GM23338 (cell line): ENCODE measurements at regions not wholly inside any gene's neighbourhood (a gene's known extent, or its start where the extent isn't known, plus 50 kb on each side); places are given as distances from the start of the nearest gene placed in this dataset.

Source experiments
- ATAC-seq: fragments of 200-7000 bp; cut with Tn5 transposase; 3 replicates; pipeline ENCODE4 v1.9.1; 2020
- DNase-seq: peaks from one replicate; pipeline ENCODE4 v3.0.0-alpha.2; 2015; ENCODE audit warnings: low spot score
- H2AFZ ChIP-seq: fragments of 200-600 bp; sonication (generic); 2 replicates; pipeline ENCODE4 v1.8.0; 2016; ENCODE audit warnings: antibody characterized with exemption, mild to moderate bottlenecking, moderate library complexity
- H3F3A ChIP-seq: fragments of 200-600 bp; sonication (generic); replicated peaks from 2 replicates; pipeline ENCODE4 v1.8.0; 2017; ENCODE audit warnings: antibody characterized with exemption, mixed run types, low read depth
- H3K27ac ChIP-seq: fragments of 200-600 bp; sonication (generic); 2 replicates; pipeline ENCODE4 v1.6.1; 2016; ENCODE audit warnings: low read depth
- H3K27me3 ChIP-seq: fragments of 200-600 bp; sonication (generic); 2 replicates; pipeline ENCODE4 v1.8.0; 2016; ENCODE audit warnings: mild to moderate bottlenecking, mixed run types, moderate library complexity; ENCODE audit not compliant: insufficient read depth
- H3K36me3 ChIP-seq: fragments of 200-600 bp; sonication (generic); 2 replicates; pipeline ENCODE4 v1.8.0; 2016; ENCODE audit warnings: mild to moderate bottlenecking; ENCODE audit not compliant: insufficient read depth
- H3K4me1 ChIP-seq: fragments of 200-600 bp; sonication (generic); 2 replicates; pipeline ENCODE4 v1.8.0; 2016; ENCODE audit warnings: mild to moderate bottlenecking, moderate library complexity; ENCODE audit not compliant: insufficient read depth
- H3K4me2 ChIP-seq: fragments of 200-600 bp; sonication (generic); 2 replicates; pipeline ENCODE4 v1.7.1; 2017; ENCODE audit warnings: mixed run types
- H3K4me3 ChIP-seq: fragments of 200-600 bp; sonication (generic); 2 replicates; pipeline ENCODE4 v1.6.1; 2016; ENCODE audit warnings: mixed run types
- H3K79me2 ChIP-seq: fragments of 200-600 bp; sonication (generic); replicated peaks from 2 replicates; pipeline ENCODE4 v1.8.0; 2017; ENCODE audit warnings: mild to moderate bottlenecking; ENCODE audit not compliant: insufficient read depth
- H3K9me2 ChIP-seq: fragments of 200-600 bp; sonication (generic); 2 replicates; pipeline ENCODE4 v1.8.0; 2017; ENCODE audit not compliant: insufficient read depth
- H4K20me1 ChIP-seq: fragments of 200-600 bp; sonication (generic); replicated peaks from 2 replicates; pipeline ENCODE4 v1.8.0; 2017; ENCODE audit warnings: mild to moderate bottlenecking; ENCODE audit not compliant: insufficient read depth
- H3K27ac Mint-ChIP-seq: 2 replicates; pipeline ENCODE4 v1.8.0; 2020; ENCODE audit warnings: inconsistent platforms, mild to moderate bottlenecking, moderate library complexity, mixed read lengths
- H3K27me3 Mint-ChIP-seq: 3 replicates; pipeline ENCODE4 v1.8.0; 2022; ENCODE audit warnings: low read depth, mild to moderate bottlenecking, moderate library complexity, mixed read lengths, inconsistent platforms; ENCODE audit not compliant: insufficient read depth, poor library complexity
- H3K36me3 Mint-ChIP-seq: 3 replicates; pipeline ENCODE4 v1.8.0; 2021; ENCODE audit warnings: low read depth, mild to moderate bottlenecking, inconsistent platforms, moderate library complexity, mixed read lengths
- H3K4me1 Mint-ChIP-seq: 3 replicates; pipeline ENCODE4 v1.8.0; 2020; ENCODE audit warnings: mild to moderate bottlenecking, inconsistent platforms, mixed read lengths
- H3K4me3 Mint-ChIP-seq: 3 replicates; pipeline ENCODE4 v1.8.0; 2021; ENCODE audit warnings: moderate library complexity, mild to moderate bottlenecking, inconsistent platforms, mixed read lengths
- H3K9me3 Mint-ChIP-seq: 3 replicates; pipeline ENCODE4 v1.8.0; 2020; ENCODE audit warnings: moderate library complexity, mild to moderate bottlenecking, inconsistent platforms, mixed read lengths
- CREB1 ChIP-seq: fragments of 250-450 bp; sonication (Bioruptor Pico); IDR thresholded peaks from 2 replicates; pipeline ENCODE4 v1.5.0; 2020; ENCODE audit warnings: low read depth, mild to moderate bottlenecking, moderate library complexity
- EZH2 ChIP-seq: fragments of 200-600 bp; sonication (generic); IDR thresholded peaks from one replicate; pipeline ENCODE4 v1.8.0; 2017; ENCODE audit warnings: antibody characterized with exemption, mild to moderate bottlenecking, low read depth; ENCODE audit not compliant: unreplicated experiment
- EZH2phosphoT487 ChIP-seq: fragments of 200-600 bp; sonication (generic); IDR thresholded peaks from one replicate; pipeline ENCODE4 v1.8.1; 2018; ENCODE audit warnings: antibody characterized with exemption; ENCODE audit not compliant: unreplicated experiment
- JUNB ChIP-seq: IDR thresholded peaks from one replicate; pipeline ENCODE4 v1.6.1; 2016; ENCODE audit warnings: antibody characterized with exemption; ENCODE audit not compliant: unreplicated experiment
- NANOG ChIP-seq: IDR thresholded peaks from 2 replicates; pipeline ENCODE4 v1.6.1; 2016; ENCODE audit warnings: antibody characterized with exemption, borderline replicate concordance
- POLR2AphosphoS5 ChIP-seq: IDR thresholded peaks from 2 replicates; pipeline ENCODE4 v1.6.1; 2016; ENCODE audit warnings: antibody characterized with exemption, low read depth
- STAT1 ChIP-seq: IDR thresholded peaks from one replicate; pipeline ENCODE4 v1.6.1; 2016; ENCODE audit warnings: antibody characterized with exemption; ENCODE audit not compliant: unreplicated experiment
- ZNF114 ChIP-seq: fragments of 250-450 bp; sonication (Bioruptor Pico); IDR thresholded peaks from 2 replicates; pipeline ENCODE4 v1.5.0; 2020; ENCODE audit warnings: mild to moderate bottlenecking, moderate library complexity
- ZNF331 ChIP-seq: fragments of 250-450 bp; sonication (Bioruptor Pico); IDR thresholded peaks from 2 replicates; pipeline ENCODE4 v1.5.0; 2020; ENCODE audit warnings: low read depth, mild to moderate bottlenecking, moderate library complexity
- TF ChIP-seq, protein P1 (sequence below), 2 experiments: fragments of 200-600 bp in 1 of 2; sonication (generic) in 1 of 2; conservative IDR thresholded peaks; 2 replicates each; pipeline versions ENCODE4 v1.5.1 to v1.6.1; 2016 to 2017; ENCODE audit warnings: antibody characterized with exemption in 2 of 2, low read depth in 2 of 2, mild to moderate bottlenecking in 2 of 2, moderate library complexity in 1 of 2
- TF ChIP-seq, protein P2 (sequence below): IDR thresholded peaks from one replicate; pipeline ENCODE4 v1.6.1; 2018; ENCODE audit warnings: antibody characterized with exemption; ENCODE audit not compliant: unreplicated experiment
- TF ChIP-seq, protein P3 (sequence below): fragments of 250-450 bp; sonication (Bioruptor Pico); IDR thresholded peaks from 2 replicates; pipeline ENCODE4 v1.5.0; 2020; ENCODE audit warnings: mild to moderate bottlenecking, moderate library complexity
- TF ChIP-seq, protein P4 (sequence below): IDR thresholded peaks from 2 replicates; pipeline ENCODE4 v1.6.1; 2016; ENCODE audit warnings: antibody characterized with exemption

DNA sequence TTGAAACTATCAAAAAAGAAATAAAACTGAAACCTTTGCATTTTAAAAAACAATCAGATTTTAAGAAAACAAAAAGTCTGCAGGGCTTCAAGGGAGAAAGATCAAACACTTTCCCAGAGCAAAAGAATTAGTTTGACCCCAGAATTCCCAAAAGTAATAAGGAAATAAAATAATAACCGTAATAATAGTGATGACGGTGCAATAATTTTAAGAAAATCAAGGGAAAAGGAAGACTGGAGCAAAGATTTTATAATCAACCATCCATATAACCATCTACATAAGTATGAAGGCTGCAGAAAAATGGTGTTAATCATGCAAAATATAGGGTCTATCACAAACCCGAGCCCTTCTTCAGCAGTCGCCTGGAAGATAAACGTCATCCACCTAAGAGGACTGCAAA, 634.8 kb downstream of the GALR1 start:
- peaks cover 11% of the 10 kb centered on the region; the same call in 2 of the 3 replicates for H3K36me3 Mint-ChIP-seq
- H2AFZ ChIP-seq: no peak overlapping the region

More for the DNA sequence above, 634.8 kb downstream of the GALR1 start:
- no peaks in the 10 kb centered on the region for H3K27me3 ChIP-seq
- no peaks in the 10 kb centered on the region for H4K20me1 ChIP-seq
- no peaks in the 10 kb centered on the region for H3F3A ChIP-seq
- H3K9me2 ChIP-seq: no peaks in the 10 kb centered on the region
- H3K4me2 ChIP-seq: no peak overlapping the region
- DNase-seq (no peak), ATAC-seq (no peak)
- peaks cover 8% of the 10 kb centered on the region; the same call in 1 of the 2 replicates for H3K36me3 ChIP-seq
- no peaks in the 10 kb centered on the region for H3K4me1 ChIP-seq
- TF ChIP-seq, protein P1, sequence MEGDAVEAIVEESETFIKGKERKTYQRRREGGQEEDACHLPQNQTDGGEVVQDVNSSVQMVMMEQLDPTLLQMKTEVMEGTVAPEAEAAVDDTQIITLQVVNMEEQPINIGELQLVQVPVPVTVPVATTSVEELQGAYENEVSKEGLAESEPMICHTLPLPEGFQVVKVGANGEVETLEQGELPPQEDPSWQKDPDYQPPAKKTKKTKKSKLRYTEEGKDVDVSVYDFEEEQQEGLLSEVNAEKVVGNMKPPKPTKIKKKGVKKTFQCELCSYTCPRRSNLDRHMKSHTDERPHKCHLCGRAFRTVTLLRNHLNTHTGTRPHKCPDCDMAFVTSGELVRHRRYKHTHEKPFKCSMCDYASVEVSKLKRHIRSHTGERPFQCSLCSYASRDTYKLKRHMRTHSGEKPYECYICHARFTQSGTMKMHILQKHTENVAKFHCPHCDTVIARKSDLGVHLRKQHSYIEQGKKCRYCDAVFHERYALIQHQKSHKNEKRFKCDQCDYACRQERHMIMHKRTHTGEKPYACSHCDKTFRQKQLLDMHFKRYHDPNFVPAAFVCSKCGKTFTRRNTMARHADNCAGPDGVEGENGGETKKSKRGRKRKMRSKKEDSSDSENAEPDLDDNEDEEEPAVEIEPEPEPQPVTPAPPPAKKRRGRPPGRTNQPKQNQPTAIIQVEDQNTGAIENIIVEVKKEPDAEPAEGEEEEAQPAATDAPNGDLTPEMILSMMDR (conservative IDR thresholded peaks at IDR 0.05; ENCODE audit: low read depth in 2 of 2): no peak
- TF ChIP-seq, protein P2, sequence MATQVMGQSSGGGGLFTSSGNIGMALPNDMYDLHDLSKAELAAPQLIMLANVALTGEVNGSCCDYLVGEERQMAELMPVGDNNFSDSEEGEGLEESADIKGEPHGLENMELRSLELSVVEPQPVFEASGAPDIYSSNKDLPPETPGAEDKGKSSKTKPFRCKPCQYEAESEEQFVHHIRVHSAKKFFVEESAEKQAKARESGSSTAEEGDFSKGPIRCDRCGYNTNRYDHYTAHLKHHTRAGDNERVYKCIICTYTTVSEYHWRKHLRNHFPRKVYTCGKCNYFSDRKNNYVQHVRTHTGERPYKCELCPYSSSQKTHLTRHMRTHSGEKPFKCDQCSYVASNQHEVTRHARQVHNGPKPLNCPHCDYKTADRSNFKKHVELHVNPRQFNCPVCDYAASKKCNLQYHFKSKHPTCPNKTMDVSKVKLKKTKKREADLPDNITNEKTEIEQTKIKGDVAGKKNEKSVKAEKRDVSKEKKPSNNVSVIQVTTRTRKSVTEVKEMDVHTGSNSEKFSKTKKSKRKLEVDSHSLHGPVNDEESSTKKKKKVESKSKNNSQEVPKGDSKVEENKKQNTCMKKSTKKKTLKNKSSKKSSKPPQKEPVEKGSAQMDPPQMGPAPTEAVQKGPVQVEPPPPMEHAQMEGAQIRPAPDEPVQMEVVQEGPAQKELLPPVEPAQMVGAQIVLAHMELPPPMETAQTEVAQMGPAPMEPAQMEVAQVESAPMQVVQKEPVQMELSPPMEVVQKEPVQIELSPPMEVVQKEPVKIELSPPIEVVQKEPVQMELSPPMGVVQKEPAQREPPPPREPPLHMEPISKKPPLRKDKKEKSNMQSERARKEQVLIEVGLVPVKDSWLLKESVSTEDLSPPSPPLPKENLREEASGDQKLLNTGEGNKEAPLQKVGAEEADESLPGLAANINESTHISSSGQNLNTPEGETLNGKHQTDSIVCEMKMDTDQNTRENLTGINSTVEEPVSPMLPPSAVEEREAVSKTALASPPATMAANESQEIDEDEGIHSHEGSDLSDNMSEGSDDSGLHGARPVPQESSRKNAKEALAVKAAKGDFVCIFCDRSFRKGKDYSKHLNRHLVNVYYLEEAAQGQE: no peak
- TF ChIP-seq, protein P3, sequence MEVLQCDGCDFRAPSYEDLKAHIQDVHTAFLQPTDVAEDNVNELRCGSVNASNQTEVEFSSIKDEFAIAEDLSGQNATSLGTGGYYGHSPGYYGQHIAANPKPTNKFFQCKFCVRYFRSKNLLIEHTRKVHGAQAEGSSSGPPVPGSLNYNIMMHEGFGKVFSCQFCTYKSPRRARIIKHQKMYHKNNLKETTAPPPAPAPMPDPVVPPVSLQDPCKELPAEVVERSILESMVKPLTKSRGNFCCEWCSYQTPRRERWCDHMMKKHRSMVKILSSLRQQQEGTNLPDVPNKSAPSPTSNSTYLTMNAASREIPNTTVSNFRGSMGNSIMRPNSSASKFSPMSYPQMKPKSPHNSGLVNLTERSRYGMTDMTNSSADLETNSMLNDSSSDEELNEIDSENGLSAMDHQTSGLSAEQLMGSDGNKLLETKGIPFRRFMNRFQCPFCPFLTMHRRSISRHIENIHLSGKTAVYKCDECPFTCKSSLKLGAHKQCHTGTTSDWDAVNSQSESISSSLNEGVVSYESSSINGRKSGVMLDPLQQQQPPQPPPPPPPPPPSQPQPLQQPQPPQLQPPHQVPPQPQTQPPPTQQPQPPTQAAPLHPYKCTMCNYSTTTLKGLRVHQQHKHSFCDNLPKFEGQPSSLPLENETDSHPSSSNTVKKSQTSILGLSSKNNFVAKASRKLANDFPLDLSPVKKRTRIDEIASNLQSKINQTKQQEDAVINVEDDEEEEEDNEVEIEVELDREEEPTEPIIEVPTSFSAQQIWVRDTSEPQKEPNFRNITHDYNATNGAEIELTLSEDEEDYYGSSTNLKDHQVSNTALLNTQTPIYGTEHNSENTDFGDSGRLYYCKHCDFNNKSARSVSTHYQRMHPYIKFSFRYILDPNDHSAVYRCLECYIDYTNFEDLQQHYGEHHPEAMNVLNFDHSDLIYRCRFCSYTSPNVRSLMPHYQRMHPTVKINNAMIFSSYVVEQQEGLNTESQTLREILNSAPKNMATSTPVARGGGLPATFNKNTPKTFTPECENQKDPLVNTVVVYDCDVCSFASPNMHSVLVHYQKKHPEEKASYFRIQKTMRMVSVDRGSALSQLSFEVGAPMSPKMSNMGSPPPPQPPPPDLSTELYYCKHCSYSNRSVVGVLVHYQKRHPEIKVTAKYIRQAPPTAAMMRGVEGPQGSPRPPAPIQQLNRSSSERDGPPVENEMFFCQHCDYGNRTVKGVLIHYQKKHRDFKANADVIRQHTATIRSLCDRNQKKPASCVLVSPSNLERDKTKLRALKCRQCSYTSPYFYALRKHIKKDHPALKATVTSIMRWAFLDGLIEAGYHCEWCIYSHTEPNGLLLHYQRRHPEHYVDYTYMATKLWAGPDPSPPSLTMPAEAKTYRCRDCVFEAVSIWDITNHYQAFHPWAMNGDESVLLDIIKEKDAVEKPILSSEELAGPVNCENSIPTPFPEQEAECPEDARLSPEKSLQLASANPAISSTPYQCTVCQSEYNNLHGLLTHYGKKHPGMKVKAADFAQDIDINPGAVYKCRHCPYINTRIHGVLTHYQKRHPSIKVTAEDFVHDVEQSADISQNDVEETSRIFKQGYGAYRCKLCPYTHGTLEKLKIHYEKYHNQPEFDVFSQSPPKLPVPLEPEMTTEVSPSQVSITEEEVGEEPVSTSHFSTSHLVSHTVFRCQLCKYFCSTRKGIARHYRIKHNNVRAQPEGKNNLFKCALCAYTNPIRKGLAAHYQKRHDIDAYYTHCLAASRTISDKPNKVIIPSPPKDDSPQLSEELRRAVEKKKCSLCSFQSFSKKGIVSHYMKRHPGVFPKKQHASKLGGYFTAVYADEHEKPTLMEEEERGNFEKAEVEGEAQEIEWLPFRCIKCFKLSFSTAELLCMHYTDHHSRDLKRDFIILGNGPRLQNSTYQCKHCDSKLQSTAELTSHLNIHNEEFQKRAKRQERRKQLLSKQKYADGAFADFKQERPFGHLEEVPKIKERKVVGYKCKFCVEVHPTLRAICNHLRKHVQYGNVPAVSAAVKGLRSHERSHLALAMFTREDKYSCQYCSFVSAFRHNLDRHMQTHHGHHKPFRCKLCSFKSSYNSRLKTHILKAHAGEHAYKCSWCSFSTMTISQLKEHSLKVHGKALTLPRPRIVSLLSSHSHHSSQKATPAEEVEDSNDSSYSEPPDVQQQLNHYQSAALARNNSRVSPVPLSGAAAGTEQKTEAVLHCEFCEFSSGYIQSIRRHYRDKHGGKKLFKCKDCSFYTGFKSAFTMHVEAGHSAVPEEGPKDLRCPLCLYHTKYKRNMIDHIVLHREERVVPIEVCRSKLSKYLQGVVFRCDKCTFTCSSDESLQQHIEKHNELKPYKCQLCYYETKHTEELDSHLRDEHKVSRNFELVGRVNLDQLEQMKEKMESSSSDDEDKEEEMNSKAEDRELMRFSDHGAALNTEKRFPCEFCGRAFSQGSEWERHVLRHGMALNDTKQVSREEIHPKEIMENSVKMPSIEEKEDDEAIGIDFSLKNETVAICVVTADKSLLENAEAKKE (CRISPR knock-in tag): no peak
- TF ChIP-seq, protein P4, sequence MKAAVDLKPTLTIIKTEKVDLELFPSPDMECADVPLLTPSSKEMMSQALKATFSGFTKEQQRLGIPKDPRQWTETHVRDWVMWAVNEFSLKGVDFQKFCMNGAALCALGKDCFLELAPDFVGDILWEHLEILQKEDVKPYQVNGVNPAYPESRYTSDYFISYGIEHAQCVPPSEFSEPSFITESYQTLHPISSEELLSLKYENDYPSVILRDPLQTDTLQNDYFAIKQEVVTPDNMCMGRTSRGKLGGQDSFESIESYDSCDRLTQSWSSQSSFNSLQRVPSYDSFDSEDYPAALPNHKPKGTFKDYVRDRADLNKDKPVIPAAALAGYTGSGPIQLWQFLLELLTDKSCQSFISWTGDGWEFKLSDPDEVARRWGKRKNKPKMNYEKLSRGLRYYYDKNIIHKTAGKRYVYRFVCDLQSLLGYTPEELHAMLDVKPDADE: no peak
- TF ChIP-seq STAT1: no peak
- TF ChIP-seq NANOG: no peak
- no peak for TF ChIP-seq EZH2phosphoT487
- no peak for TF ChIP-seq ZNF114 (CRISPR knock-in tag)
- no peak for TF ChIP-seq ZNF331 (CRISPR knock-in tag)
- no peak for TF ChIP-seq CREB1 (CRISPR knock-in tag)
- TF ChIP-seq POLR2AphosphoS5: no peak
- no peak for TF ChIP-seq JUNB
- no peak for TF ChIP-seq EZH2
- H3K9me3 Mint-ChIP-seq: peaks cover 86% of the 10 kb centered on the region
- H3K27ac ChIP-seq: no peak overlapping the region
- no peaks in the 10 kb centered on the region for H3K27me3 Mint-ChIP-seq
- no peak overlapping the region for H3K27ac Mint-ChIP-seq
- H3K4me1 Mint-ChIP-seq: no peaks in the 10 kb centered on the region
- H3K79me2 ChIP-seq: no peaks in the 10 kb centered on the region
- no peak overlapping the region for H3K4me3 ChIP-seq
- H3K4me3 Mint-ChIP-seq: no peak overlapping the region
